ENCODE measurements at regions not wholly inside any gene's neighbourhood (a gene's known extent, or its start where the extent isn't known, plus 50 kb on each side); places are given as distances from the start of the nearest gene placed in this dataset.

- no peak for DNase-seq (ENCODE audit: low spot score)
Observed at GRCh38 chr6:122066200-122066599, 333.3 kb upstream of the HSF2 start.

- DNase-seq (ENCODE audit: low spot score): no peak
Observed at GRCh38 chr6:122068291-122068769, 331.1 kb upstream of the HSF2 start.

GRCh38 chr6:122069932-122070331 is 329.5 kb upstream of the HSF2 start:
- DNase-seq (ENCODE audit: low spot score): no peak

- no peak for DNase-seq (ENCODE audit: low spot score)
Observed at GRCh38 chr6:122072014-122072647, 327.3 kb upstream of the HSF2 start.

- DNase-seq (ENCODE audit: low spot score): no peak
Observed at GRCh38 chr6:122075084-122075838, 324.2 kb upstream of the HSF2 start.

GRCh38 chr6:122075917-122076316 is 323.5 kb upstream of the HSF2 start:
- DNase-seq (ENCODE audit: low spot score): no peak

- no peak for DNase-seq (ENCODE audit: low spot score)
Observed at GRCh38 chr6:122077603-122078002, 321.8 kb upstream of the HSF2 start.

GRCh38 chr6:122078481-122078880 is 321.0 kb upstream of the HSF2 start:
- DNase-seq (ENCODE audit: low spot score): no peak

- DNase-seq (ENCODE audit: low spot score): no peak
Observed at GRCh38 chr6:122079916-122080315, 319.5 kb upstream of the HSF2 start.

GRCh38 chr6:122081921-122082320 is 317.5 kb upstream of the HSF2 start:
- DNase-seq (ENCODE audit: low spot score): no peak

GRCh38 chr6:122082370-122082769 is 317.1 kb upstream of the HSF2 start:
- DNase-seq (ENCODE audit: low spot score): no peak

GRCh38 chr6:122092366-122092765 is 307.1 kb upstream of the HSF2 start:
- DNase-seq (ENCODE audit: low spot score): no peak

- DNase-seq (ENCODE audit: low spot score): no peak
Observed at GRCh38 chr6:122098201-122098678, 301.2 kb upstream of the HSF2 start.

GRCh38 chr6:122102026-122102425 is 297.4 kb upstream of the HSF2 start:
- no peak for DNase-seq (ENCODE audit: low spot score)

- DNase-seq (ENCODE audit: low spot score): no peak
Observed at GRCh38 chr6:122107256-122107852, 292.1 kb upstream of the HSF2 start.

- DNase-seq (ENCODE audit: low spot score): no peak
Observed at GRCh38 chr6:122109075-122109474, 290.4 kb upstream of the HSF2 start.

GRCh38 chr6:122114717-122115116 is 284.7 kb upstream of the HSF2 start:
- DNase-seq (ENCODE audit: low spot score): no peak

GRCh38 chr6:122116119-122116834 is 283.2 kb upstream of the HSF2 start:
- DNase-seq (ENCODE audit: low spot score): no peak

- DNase-seq (ENCODE audit: low spot score): no peak
Observed at GRCh38 chr6:122116835-122117627, 282.4 kb upstream of the HSF2 start.

GRCh38 chr6:122118945-122119506 is 280.4 kb upstream of the HSF2 start:
- DNase-seq (ENCODE audit: low spot score): no peak

- DNase-seq (ENCODE audit: low spot score): no peak
Observed at GRCh38 chr6:122122202-122122601, 277.2 kb upstream of the HSF2 start.
